Renal cortical epithelial cell (primary cell): ENCODE measurements at regions not wholly inside any gene's neighbourhood (a gene's known extent, or its start where the extent isn't known, plus 50 kb on each side); places are given as distances from the start of the nearest gene placed in this dataset.

Experiments
- DNase-seq: peaks from one replicate; pipeline ENCODE4 v3.0.0-alpha.2; 2011; ENCODE audit warnings: low read depth

DNA sequence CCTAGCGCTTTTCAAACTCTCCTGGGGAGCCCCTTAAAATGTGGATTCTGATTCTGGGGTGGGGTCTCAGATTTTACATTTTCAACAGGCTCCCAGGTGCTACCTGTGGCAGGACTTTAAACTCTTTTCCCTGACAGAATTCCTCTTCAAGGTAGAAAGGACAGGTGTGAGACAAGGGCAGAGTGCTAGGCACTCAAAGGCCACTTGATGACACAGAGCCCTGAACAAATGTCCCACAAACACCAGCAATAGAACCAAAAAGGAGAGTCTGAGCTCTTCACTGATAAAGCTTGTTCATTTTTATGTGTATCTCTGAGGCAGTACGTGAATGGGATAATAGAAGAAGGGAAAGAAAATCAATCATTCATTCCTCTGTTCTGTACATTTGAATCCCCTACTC, 77.7 kb upstream of the PELI1 start:
- DNase-seq = no peak

DNA sequence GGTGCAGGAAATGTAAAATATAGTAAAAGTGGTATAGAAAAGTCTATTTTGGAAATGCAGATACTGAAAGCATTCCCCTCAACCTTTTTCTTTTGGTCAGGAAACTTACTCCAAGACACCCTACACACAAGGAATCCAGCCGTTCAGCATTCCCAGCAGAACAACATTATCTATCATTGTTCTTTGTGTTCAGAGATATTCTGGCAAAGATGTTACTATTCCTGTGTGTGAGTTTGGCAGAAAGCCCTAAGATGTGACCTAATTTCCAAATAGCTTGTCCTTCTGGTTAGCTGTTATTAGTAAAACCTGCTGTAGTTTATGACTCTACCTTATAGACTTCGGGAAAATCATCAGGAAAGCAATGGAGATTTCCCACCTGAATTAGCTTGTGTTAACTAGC, 78.1 kb upstream of the PELI1 start:
- DNase-seq = peak; percentile 41

DNA sequence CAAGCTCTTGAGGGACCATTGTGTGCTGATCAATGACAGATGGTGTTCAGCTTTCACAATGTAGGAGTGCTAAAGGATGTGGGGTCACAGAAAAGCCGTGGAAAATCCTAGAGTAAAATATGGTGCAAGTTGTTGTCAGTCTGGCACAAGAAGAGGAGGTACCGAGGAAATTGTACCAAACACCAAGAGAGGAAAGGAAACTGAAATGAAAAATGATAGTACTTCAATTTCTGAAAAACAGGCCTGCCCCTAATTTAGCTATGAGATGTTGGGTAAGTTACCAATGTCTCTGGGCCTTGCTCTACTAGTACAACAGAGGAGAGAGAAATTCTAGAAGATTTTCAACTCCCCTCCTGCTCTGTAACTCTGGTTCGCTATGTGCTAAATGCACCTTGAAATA, 78.8 kb upstream of the PELI1 start:
- DNase-seq = no peak

DNA sequence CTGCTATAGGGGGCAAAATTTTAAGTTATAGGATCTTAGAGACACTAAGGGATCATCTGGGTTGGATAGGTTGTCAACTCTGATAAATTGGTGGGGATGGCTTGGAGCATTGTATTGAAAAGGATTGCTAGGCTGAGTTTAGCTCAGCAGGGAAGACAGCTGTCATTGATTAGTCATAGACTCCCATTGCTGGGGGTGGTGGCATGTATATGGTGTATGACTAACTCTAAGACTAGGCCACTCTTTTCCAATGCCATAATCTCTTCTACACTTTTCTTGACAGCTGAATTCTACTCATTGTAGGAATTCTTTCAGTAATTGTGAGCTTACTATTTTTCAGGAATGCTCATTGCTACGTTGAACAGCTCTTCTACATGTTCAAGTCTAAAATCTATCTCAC, 81.3 kb upstream of the PELI1 start:
- no peak for DNase-seq

DNA sequence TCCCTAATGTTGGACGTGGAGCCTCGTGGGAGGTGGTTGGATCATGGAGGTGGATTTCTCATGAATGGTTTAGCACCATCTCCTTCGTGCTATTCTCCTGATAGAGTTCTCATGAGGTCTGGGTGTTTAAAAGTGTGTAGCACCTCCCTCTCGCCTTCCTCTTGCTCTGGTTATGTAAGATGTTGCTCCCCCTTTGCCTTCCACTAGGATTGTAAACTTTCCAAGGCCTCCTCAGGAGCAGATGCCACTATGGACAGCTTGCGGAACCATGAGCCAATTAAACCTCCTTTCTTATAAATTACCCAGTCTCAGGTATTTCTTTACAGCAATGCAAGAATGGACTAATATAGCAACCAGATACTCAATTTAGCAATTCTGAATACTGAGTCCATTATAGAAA, 82.4 kb upstream of the PELI1 start:
- no peak for DNase-seq

DNA sequence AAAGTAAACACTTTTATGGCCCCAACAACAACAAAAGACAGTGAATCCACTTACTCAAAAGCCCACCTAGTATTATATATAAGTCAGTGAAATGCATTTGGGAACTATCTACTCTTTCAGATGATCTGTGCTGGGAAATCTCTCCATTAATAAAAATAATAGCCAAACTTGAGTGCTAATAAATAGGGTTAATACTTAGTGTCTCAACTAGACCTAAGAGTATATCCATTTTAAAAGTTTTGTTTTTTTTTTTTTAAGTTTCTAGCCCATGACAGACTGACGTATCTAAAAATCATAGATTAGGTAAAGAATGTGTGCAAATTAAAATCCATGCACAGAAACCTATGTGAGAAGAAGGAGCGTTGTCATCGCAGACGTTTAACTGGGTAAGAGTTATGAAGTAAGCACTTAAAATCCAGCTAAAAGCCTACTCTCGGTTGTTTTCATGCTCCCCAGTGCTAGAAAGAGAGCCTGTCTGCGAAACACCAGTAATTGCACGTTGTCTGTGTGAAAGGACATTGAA, 83.4 kb upstream of the PELI1 start:
- no peak for DNase-seq

DNA sequence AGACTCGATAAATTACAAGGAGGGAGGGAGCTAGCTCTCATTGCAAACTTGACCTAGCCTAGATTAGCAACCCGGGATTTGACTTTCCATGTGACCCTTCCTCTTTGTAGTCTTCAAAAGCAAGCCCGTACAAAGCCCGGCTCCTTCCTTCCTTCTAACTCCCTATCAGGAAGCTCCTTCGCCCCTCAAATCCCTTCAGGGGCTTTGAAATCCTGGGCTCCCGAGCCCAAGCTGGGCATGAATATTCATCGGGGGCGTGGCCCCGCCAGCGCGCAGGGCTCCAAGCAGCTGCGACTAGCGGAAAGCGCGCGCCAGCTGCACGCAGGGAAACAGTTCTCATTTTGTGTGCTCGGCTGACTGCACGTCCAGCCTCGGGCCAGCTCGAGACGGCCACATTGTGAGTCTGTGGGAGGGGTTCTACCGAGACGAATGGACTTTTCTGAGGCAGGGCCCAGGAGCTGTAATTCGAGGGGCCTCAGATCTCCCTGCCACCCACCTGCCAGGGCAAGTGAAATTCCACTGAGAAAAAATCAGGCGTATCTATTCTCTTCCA, 84.0 kb upstream of the PELI1 start:
- peak; percentile 61 for DNase-seq

DNA sequence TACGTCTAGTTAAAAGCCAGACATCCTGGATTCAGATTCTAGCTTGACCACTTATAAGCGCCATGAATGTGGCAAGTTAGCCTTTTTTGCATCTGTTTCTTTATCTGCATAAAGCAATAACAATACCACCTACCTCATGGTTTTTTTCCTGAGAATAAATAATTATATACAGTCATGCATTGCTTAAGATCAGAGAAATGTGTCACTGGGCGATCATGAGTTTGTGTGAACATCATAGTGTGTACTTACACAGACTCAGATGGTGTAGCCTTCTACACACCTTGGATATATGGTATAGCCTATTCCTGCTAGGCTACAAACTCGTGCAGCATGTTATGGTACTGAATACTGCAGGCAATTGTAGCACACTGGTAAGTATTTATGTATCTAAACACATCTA, 84.7 kb upstream of the PELI1 start:
- DNase-seq = peak; percentile 11

DNA sequence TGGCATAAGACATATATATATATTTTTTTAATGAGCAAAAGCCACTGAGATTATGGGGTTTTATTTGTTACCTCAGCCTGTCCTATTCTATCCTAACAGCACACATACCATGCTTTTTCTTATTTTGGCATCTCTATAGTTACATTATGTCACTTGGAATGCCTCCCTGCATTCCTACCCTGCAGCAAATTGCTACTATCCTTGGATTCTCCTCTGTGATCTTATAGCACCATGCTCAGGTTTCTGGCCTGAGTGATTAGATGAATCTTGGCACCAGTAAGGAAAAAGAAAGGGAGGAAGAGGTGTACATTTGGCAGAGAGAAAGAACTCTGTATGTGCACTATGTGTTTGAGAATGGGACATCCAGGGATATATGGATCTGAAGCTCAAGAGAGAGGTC, 86.3 kb upstream of the PELI1 start:
- DNase-seq = peak; percentile 7

DNA sequence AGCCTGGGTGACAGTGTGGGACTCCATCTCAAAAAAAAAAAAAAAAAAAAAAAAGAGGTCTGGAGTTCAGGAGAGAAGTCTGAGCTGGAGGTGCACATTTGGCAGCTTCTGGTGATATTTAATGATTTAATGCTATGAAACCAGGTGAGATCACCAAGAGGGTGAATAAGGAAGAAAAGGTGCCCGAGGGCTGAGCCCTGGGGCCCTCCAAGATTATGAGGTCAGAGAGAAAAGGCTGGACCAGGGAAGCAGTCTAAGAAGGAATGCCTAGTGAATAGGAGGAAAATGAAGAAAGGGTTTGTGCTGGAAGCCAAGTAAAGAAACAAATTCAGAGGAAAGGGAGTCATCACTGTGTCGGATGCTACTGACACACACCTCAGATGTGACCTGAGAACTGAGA, 88.0 kb upstream of the PELI1 start:
- no peak for DNase-seq

DNA sequence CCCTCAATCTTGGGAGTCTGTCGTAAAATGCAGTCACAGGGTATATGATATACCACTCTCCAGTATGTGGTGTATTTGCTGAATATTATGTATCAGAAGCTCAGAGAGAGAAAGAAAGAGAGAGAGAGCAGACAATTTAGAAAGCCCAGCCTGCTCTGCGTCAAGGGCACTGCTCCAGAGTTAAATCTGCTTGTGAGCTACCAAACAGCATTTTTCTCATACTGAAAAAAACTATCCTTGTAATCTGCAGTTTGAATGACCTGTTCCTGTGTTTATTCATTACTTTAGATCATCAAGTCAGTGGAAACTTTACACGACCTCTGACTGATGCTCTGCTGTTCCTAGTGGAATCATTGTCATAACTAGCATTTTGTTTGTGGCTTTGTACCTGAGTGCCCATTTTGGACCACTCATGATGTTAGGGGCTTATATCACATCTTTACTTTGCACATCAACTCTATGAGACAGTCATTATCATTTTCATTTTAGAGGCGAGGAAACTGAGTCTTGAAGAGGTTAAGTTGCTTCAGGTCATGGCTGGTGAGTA, 89.2 kb upstream of the PELI1 start:
- DNase-seq = no peak

DNA sequence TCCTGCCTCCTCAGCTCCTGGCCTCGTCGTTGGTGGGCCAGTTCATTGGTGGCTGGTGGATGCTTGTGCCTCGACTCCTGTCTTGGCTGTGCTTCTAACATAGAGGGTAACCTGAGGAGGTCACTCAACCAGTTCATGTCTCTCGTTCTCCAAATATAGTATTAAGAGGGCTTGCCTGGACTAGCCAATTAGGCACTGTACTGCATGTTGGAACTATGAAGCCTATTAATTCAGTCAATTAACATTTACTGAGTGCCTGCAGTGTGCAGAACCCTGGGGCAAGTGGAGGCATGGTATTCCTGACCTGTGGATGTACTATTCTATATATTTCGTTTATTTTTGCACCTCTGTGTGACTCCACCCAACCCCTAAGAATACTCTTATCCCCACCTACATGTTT, 89.9 kb upstream of the PELI1 start:
- no peak for DNase-seq

DNA sequence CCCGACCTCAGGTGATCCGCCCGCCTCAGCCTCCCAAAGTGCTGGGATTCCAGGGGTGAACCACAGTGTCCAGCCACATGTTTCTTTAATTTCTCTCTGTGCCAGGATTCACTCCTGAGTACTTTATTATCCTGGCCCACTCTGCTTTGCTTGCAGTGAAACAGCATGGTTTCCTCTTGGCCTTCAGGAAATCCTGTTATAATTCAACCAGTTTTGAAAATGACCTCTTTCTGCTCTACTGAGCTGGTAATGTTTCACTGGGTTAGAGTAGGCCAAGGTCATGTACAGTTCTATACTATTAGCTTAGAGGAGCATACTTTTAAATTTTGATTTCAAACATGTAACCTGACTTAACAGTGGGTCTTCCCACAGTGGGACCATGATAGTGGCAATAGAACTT, 90.6 kb upstream of the PELI1 start:
- peak; percentile 81 for DNase-seq

DNA sequence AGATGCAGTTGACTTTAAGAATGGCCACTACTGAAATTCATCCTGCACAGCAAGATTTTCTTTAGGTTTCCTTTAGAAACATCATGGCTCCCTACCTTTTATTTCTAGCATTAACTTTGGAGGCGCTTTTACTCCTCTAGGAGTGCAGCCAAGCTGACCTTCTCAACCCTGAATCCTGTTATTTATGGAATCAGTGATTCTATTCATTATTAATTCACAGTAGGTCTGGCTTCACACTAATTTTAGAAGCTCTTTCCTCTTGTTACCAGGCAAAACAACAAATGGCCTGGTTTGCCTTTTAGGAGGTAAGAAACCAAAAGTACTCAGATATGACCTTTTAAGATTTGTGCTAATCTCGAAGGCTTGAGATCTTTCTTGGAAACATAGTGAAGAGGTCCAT, 93.0 kb upstream of the PELI1 start:
- DNase-seq = no peak

DNA sequence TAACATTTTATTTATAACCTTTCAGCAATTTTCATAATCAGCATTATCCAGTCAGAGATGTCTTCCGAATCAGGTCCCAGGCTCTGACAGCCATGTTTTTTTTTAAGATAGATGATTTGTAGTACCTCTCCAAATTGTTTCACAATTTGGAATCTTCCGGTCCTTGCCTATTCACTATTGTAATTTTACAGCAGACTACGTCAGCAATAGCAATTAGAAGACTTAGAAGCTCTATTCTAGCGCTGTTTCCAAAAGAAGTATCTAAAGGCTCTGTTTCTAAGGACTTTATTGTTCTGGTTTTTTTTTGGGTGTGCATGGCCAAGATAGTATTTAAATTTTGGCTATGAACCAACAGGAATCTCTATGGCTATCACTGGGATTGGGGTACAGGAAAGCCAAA, 94.6 kb upstream of the PELI1 start:
- DNase-seq = no peak

DNA sequence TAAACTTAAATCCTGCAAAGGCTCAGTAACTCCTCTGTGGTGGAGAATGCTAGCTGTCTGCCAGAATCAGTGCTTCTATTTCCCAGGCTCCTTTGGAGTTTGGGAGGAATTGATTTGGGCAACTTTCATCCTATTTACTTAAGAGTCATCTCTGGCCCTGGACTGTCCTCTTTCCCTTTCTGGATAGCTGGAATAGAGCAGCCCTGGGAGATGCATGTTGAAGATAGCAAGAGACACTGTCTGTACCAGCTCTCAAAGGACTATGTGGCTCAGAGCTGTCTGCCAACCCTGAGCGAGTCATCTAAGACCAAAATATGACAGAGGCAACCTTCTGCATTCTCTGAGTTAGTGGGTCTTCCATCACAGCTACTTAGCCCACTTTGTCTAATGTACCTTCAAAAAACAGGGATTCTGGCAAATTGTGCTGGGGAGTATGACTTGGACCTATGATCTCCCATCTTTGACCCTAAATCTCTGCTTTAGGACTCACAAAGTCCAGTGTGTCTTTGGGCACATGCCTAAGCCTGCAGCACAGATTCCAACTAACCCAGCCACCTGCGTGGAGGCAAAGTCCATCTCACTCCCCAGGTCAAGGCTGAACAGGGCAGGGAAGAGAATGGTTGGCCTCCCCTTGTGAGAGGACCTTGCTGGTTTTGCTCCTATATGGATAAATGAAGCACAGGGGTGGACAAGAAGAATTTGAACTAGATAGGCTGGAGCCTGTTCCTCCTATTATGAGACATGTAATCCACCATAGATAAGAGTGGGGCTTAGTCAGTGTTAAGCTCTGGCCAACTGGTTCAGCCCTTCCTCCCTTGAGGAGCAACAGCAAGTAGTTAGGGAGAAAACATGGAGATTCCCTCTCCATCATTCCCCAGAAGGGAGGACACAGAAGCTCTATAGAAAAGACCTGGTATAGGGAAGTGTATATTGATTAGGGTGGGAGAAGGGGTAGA, 99.1 kb upstream of the PELI1 start:
- DNase-seq = no peak

DNA sequence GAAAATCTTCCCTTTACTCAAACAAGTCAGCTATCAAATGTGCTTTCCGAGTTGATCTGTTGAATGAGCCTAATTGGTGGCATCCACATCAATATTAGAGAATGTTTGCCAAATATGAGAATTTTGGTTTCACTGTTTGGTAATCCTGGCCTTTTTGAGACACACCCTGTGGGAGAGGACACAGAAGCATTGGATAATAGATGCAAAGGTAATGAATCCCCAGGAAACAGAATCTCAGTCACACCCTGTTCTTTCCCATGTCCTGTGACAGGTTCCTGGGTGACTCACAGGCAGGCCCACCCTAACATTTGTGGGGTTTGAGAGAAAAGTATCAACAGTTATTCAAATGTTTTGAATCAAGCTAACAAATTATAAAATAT, 99.8 kb upstream of the PELI1 start:
- peak; percentile 15 for DNase-seq

DNA sequence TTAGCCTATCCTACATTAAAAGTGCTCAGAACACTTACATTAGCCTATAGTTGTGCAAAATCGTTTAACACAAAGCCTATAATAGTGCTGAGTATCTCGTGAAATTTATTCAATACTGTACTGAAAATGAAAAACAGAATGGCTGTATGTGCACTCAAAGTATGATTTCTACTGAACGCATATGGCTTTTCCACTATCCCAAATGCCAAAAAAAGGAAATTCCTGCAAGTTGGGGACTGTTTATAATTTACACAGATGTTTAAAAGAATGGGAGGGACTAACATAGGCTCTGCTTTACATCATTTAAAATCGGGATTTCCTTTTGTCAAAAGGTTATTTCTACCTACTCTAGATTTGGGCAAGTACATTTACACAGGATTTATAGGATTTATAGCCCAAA, 101.4 kb upstream of the PELI1 start:
- DNase-seq = no peak

DNA sequence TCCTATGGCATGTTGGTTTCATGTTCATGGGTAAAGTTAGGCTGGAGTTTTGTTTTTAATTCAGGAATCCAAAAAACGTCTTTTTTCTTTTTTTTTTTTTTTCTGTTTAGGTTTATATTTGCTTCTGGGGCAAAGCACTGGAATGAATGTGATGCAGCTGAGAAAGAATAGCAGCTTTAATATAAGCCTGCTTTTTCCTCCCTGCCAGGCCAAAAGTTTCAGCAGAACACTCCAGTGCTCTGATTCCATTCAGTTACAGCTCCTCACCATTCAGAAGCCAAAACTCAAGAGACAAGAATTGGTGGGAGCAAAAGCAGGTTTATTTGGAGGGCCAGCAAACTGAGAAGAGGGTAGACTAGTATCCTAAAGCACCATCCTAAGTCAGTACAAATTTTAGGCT, 102.7 kb upstream of the PELI1 start:
- no peak for DNase-seq

DNA sequence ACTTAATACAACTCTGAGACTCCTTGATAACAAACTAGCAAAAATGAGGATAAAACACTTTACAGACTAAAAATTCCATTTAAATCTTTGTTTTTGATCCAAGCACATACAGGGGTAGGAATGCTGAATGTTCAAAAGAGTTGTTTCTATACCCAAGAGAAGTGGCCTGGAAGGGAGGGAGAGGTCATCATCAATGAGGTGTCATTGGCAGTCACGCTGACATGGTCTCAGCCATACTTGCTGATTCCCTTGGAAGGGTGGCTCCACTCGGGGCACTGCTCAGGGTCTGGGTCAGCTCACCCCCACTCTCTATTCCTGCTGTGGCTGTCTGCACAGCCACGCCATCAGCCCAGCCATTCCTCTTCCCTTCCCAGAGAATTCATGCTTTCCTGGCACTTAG, 105.2 kb upstream of the PELI1 start:
- DNase-seq = no peak

DNA sequence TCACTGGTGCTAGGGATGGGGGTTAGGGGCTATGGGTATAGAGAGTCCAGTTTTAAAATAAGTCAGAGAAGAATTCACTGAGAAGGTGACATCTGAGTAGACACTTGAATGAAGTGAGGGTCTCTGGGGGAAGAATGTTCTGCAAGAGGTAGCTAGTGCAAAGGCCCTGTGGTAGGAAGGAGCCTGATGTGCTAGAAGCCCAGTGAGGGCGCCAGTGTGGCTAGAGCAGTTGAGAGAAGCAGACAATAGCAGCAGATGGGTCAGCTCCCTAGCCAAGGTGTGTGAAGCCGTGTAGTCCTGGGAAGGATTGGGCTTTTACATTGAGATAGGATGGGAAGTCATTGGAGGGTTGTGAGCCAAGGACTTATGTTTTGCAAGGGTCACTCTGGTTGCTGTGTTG, 105.8 kb upstream of the PELI1 start:
- no peak for DNase-seq

DNA sequence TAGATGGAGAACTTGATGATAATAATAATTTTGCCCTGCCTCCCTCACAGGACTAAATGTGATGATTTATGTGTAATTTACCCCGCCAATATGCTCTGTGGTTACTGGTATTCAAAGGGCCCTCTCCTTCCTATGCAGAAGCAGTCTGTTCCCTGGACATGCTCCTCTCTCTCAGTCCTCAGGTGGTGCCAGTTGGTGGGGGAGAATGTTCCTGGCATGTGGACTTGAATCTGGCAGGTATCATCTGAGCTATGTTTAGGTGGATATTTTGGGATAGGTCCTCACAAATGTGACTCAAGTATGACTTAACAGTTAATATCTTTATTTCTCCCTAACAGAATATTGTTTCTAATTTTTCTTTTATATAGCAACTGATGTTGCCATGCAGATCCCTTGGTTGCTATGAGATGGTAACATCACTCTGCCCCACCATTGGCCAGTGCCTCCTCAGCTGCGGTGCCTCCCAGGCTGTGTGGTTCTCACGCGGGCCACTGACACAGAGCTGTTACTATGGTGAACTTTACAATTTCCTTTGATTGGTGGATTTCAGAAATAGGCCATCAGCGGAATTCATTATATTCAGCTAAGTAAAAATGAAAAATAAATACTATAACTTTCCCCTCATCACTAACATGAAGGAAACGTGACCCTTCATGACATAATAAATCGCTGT, 106.7 kb upstream of the PELI1 start:
- no peak for DNase-seq
